ENCODE measurements at regions not wholly inside any gene's neighbourhood (a gene's known extent, or its start where the extent isn't known, plus 50 kb on each side); places are given as distances from the start of the nearest gene placed in this dataset.

GRCh38 chr4:74627504-74627903 is 166.8 kb downstream of the BTC start:
- TF ChIP-seq ZBTB7A (tag by site-specific recombination; IDR thresholded peaks at IDR 0.05; ENCODE audit: low read depth) (no peak), ZNF221 (tag by site-specific recombination; IDR thresholded peaks at IDR 0.05; ENCODE audit: borderline replicate concordance) (no peak), PBX3 (CRISPR knock-in tag; IDR thresholded peaks at IDR 0.05) (no peak)
